ENCODE measurements at regions not wholly inside any gene's neighbourhood (a gene's known extent, or its start where the extent isn't known, plus 50 kb on each side); places are given as distances from the start of the nearest gene placed in this dataset.

GRCh38 chr12:46453428-46453827 is 80.9 kb upstream of the SLC38A2 start:
- Mint-ChIP-seq H3K9me3 (no peaks in the 10 kb centered on the region), H3K27me3 (ENCODE audit: low read depth) (no peaks in the 10 kb centered on the region), H3K27ac (no peak overlapping the region), H3K4me3 (no peak overlapping the region), H3K36me3 (ENCODE audit: low read depth) (no peaks in the 10 kb centered on the region), H3K4me1 (ENCODE audit: low read depth) (peaks cover 70% of the 10 kb centered on the region)
- intact Hi-C loops (cut with micrococcal nuclease), result loop anchor here (10.0 kb wide), 2 partner anchors 821 to 1121 kb away; no protein-coding TSS in a partner anchor
- CTCF ChIA-PET, result no interaction called here
- no peak for DNase-seq

- H3K27ac Mint-ChIP-seq, result no peak overlapping the region
- intact Hi-C loops (cut with micrococcal nuclease), result loop anchor here (10.0 kb wide), 2 partner anchors 822 to 1122 kb away; no protein-coding TSS in a partner anchor
- peaks cover 63% of the 10 kb centered on the region for H3K4me1 Mint-ChIP-seq (ENCODE audit: low read depth)
- H3K36me3 Mint-ChIP-seq (ENCODE audit: low read depth), result no peaks in the 10 kb centered on the region
- H3K27me3 Mint-ChIP-seq (ENCODE audit: low read depth), result no peaks in the 10 kb centered on the region
- CTCF ChIA-PET, result no interaction called here
- H3K4me3 Mint-ChIP-seq, result no peak overlapping the region
- DNase-seq, result no peak
- H3K9me3 Mint-ChIP-seq, result no peaks in the 10 kb centered on the region
Observed at GRCh38 chr12:46452776-46453175, 80.2 kb upstream of the SLC38A2 start.

DNA sequence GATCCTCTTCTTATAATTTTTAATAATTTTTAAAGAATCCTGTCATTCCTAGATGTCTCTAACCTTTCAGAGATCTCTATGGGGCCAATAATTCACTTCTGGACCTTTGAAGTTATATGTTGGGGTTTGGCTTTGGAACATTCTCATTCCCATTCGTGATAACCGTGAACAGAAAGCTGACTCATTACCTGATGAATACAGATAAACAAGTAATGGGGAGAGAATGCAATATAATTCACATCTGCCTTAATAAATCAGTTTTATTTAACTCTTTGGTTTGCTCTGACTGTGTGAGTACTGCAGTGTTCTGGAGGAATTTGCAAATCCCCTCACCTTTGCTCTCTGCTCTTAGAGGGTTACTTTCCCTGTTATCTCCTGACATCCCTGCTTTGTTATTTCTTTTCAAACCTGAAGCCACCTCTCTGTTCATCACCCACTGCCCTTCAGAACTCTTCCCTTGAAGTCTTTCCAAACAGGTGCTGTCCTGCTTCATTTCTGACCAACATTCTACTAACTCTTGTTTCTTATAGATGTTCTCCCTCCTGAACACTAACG is 79.6 kb upstream of the SLC38A2 start:
- Mint-ChIP-seq H3K9me3 (no peaks in the 10 kb centered on the region), H3K27ac (peak overlapping the region; percentile 33), H3K4me3 (no peak overlapping the region), H3K27me3 (ENCODE audit: low read depth) (no peaks in the 10 kb centered on the region), H3K4me1 (ENCODE audit: low read depth) (peaks cover 61% of the 10 kb centered on the region), H3K36me3 (ENCODE audit: low read depth) (no peaks in the 10 kb centered on the region)
- intact Hi-C loops (cut with micrococcal nuclease), result loop anchor here (10.0 kb wide), 2 partner anchors 823 to 1123 kb away; no protein-coding TSS in a partner anchor
- CTCF ChIA-PET, result interaction anchor here (1.3 kb wide), 1 partner anchor 8 kb away, joined by 4 read pairs; no protein-coding TSS in a partner anchor
- DNase-seq, result no peak

DNA sequence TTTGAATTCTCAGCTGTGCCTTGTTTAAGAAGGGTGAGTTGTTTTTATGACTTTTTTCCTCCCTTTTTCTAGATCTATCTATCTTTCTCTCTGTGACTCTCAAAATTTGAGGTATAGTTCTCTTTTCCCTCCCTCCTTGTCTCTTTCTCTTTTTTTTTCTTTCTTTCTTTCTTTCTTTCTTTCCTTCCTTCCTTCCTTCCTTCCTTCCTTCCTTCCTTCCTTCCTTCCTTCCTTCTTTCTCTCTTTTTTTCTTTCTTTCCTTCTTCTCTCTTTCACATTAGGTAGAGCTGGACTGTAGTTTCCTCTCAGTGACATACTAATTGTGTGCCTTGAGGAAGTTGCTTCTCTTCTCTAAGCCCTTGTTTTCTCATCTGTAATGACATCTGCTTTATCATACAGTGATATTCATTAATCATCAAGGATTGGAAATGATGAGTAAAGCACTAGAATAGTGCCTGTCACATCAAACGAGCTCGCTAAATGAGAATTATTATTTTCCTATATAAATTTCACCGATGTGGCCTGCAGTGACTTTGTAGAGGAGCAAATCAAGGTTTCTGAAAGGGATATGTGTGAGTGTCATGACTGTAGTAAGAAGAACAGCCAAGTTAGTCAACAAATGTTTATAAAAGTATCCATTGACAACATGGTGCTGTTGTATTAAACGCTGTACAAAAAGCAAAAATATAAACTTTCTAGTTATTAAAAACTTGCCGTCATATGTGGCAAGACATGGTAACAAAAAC is 78.9 kb upstream of the SLC38A2 start:
- intact Hi-C loops (cut with micrococcal nuclease), result loop anchor here (1.0 to 10.0 kb wide), 4 partner anchors 8 to 1123 kb away; no protein-coding TSS in a partner anchor
- Mint-ChIP-seq H3K27ac (peak overlapping the region; percentile 88), H3K27me3 (ENCODE audit: low read depth) (no peaks in the 10 kb centered on the region), H3K9me3 (no peaks in the 10 kb centered on the region), H3K36me3 (ENCODE audit: low read depth) (no peaks in the 10 kb centered on the region), H3K4me1 (ENCODE audit: low read depth) (peaks cover 54% of the 10 kb centered on the region), H3K4me3 (peak overlapping the region; percentile 16)
- CTCF ChIA-PET, result interaction anchor here (1.0 to 1.3 kb wide), 2 partner anchors 9 to 97 kb away, joined by 4 read pairs; no protein-coding TSS in a partner anchor
- no peak for DNase-seq

- CTCF ChIA-PET, result interaction anchor here (0.8 to 1.0 kb wide), 2 partner anchors 8 to 94 kb away, joined by 3 read pairs; no protein-coding TSS in a partner anchor
- peak; percentile 34 for DNase-seq
- Mint-ChIP-seq H3K9me3 (no peaks in the 10 kb centered on the region), H3K27ac (peak overlapping the region; percentile 47), H3K27me3 (ENCODE audit: low read depth) (no peaks in the 10 kb centered on the region), H3K4me3 (no peak overlapping the region), H3K4me1 (ENCODE audit: low read depth) (peaks cover 49% of the 10 kb centered on the region), H3K36me3 (ENCODE audit: low read depth) (no peaks in the 10 kb centered on the region)
- intact Hi-C loops (cut with micrococcal nuclease), result loop anchor here (2.0 to 10.0 kb wide), 3 partner anchors 20 to 1124 kb away; no protein-coding TSS in a partner anchor
Observed at GRCh38 chr12:46450279-46450748, 77.7 kb upstream of the SLC38A2 start.

DNA sequence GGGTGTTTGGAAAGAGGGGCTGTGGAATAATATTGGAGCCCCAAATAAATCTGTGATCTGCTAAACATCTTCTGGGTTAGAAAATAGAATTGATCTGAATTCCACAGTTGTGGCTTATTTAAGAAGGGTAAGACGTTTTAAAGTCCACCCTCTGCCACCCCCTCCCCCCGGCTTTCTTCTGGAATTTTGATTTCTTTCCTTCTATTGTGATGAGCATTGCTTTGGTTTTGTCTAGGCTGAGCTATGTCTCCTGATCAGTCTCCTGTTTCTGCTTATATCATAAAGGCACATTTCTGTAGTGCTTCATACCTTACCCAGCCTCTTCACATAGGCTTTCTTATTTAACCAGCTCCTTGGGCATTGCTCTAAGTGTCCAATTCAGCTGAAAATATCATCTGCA is 77.3 kb upstream of the SLC38A2 start:
- CTCF ChIA-PET, result interaction anchor here (0.8 to 1.0 kb wide), 2 partner anchors 8 to 95 kb away, joined by 3 read pairs; no protein-coding TSS in a partner anchor
- peaks cover 49% of the 10 kb centered on the region for H3K4me1 Mint-ChIP-seq (ENCODE audit: low read depth)
- intact Hi-C loops (cut with micrococcal nuclease), result loop anchor here (2.0 to 10.0 kb wide), 3 partner anchors 19 to 1125 kb away; no protein-coding TSS in a partner anchor
- H3K36me3 Mint-ChIP-seq (ENCODE audit: low read depth), result no peaks in the 10 kb centered on the region
- no peak for DNase-seq
- H3K9me3 Mint-ChIP-seq, result no peaks in the 10 kb centered on the region
- no peak overlapping the region for H3K4me3 Mint-ChIP-seq
- no peaks in the 10 kb centered on the region for H3K27me3 Mint-ChIP-seq (ENCODE audit: low read depth)
- peak overlapping the region; percentile 2 for H3K27ac Mint-ChIP-seq

GRCh38 chr12:46449316-46449715 is 76.7 kb upstream of the SLC38A2 start:
- no peak for DNase-seq
- no peaks in the 10 kb centered on the region for H3K36me3 Mint-ChIP-seq (ENCODE audit: low read depth)
- H3K4me3 Mint-ChIP-seq, result no peak overlapping the region
- intact Hi-C loops (cut with micrococcal nuclease), result no loop called here
- H3K9me3 Mint-ChIP-seq, result no peaks in the 10 kb centered on the region
- no peaks in the 10 kb centered on the region for H3K27me3 Mint-ChIP-seq (ENCODE audit: low read depth)
- H3K27ac Mint-ChIP-seq, result no peak overlapping the region
- CTCF ChIA-PET, result interaction anchor here (1.0 kb wide), 1 partner anchor 9 kb away, joined by 3 read pairs; no protein-coding TSS in a partner anchor
- peaks cover 45% of the 10 kb centered on the region for H3K4me1 Mint-ChIP-seq (ENCODE audit: low read depth)

- DNase-seq, result no peak
- Mint-ChIP-seq H3K27me3 (ENCODE audit: low read depth) (no peaks in the 10 kb centered on the region), H3K4me1 (ENCODE audit: low read depth) (peaks cover 37% of the 10 kb centered on the region), H3K27ac (no peak overlapping the region), H3K4me3 (no peak overlapping the region), H3K9me3 (no peaks in the 10 kb centered on the region), H3K36me3 (ENCODE audit: low read depth) (no peaks in the 10 kb centered on the region)
- CTCF ChIA-PET, result no interaction called here
- intact Hi-C loops (cut with micrococcal nuclease), result no loop called here
Observed at GRCh38 chr12:46446645-46447044, 74.1 kb upstream of the SLC38A2 start.

DNA sequence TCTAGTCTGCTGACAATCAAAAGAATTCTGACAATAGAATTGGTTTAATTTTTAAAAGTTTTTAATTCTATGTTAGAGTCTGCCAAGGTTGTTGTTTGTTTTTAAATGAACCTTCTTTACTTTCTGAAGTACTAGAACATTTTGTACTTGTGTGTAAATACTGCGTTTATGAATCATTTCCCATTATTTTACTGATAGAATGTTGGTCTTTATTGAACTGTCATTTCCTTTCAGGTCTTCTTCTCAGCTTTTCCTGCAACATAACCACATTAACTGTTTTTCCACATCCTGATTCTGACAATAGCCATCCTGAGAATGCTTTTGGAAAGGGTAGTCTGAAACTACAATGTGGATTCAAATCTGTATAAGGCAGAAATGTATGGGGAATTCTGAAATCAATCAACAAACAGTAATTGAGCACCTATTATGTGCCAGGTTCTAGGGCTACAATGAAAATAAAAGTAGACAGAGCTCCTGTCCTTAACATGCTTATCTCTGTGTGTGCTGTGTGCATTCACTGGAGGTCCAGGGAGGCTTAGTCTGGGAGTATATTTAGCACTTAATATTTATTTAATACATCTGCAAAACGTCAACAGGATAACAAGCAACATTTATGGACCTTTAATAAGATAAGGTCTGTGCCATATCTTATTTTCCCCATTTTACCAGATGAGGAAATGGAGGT is 73.1 kb upstream of the SLC38A2 start:
- no peak overlapping the region for H3K4me3 Mint-ChIP-seq
- intact Hi-C loops (cut with micrococcal nuclease), result no loop called here
- CTCF ChIA-PET, result no interaction called here

DNA sequence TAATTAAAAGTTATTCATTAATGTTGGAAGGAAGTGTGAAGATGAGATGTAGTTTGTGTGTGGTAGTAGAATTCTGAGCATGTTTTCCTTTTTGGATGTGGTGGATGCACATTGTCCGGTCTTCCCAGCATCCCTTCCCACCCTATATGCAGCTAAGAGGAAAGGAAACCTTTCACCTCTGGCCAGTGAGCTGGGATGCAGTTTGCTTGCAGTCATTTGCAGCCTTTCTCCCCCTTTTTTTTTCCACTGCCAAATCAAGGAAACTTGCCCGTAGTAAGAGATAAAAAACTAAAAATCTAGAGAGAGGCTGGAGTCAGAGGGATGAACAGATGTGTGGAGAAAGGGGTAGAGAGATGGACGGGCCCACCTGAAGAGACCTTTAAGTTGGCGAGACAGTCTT is 72.5 kb upstream of the SLC38A2 start:
- Mint-ChIP-seq H3K4me1 (ENCODE audit: low read depth) (peaks cover 24% of the 10 kb centered on the region), H3K27me3 (ENCODE audit: low read depth) (no peaks in the 10 kb centered on the region), H3K36me3 (ENCODE audit: low read depth) (no peaks in the 10 kb centered on the region), H3K9me3 (no peaks in the 10 kb centered on the region), H3K4me3 (no peak overlapping the region), H3K27ac (no peak overlapping the region)
- CTCF ChIA-PET, result interaction anchor here (0.6 to 0.8 kb wide), 2 partner anchors 13 to 197 kb away, joined by 3 to 4 read pairs; no protein-coding TSS in a partner anchor
- intact Hi-C loops (cut with micrococcal nuclease), result no loop called here
- no peak for DNase-seq

More for the DNA sequence above, 73.1 kb upstream of the SLC38A2 start:
- H3K27ac Mint-ChIP-seq, result no peak overlapping the region
- DNase-seq, result no peak
- peaks cover 30% of the 10 kb centered on the region for H3K4me1 Mint-ChIP-seq (ENCODE audit: low read depth)
- H3K36me3 Mint-ChIP-seq (ENCODE audit: low read depth), result no peaks in the 10 kb centered on the region
- no peaks in the 10 kb centered on the region for H3K9me3 Mint-ChIP-seq
- no peaks in the 10 kb centered on the region for H3K27me3 Mint-ChIP-seq (ENCODE audit: low read depth)

DNA sequence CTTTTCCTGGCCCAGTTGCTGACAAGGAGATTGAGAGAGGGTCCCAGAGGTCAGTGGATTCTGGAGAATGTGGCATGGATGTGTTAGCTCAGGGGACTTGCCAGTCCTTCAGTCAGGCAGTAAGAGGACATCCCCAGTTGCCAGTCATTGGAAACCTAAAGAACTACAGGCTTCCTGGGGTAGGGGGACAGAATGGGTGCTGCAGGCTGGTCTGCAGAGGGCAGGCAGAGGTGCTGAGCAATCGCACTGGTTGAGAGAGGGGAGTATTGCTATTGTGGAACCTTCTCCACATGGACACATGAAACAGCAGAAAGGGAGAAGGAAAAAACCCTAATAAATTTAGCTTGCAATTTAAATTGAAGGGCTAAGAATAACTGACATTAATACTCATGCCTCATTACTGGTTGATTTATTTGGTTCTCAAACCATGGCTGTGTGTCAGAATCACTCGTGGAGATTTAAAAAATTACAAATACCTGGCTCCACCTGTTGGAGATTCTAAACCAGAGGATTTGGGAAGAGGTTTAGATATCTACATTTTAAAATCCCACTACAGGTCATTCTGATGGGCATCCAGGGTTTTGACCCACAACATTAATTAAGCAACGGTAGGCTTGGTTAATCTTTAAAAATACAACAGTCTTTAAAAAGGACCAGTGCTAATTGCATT is 71.2 kb upstream of the SLC38A2 start:
- H3K27ac Mint-ChIP-seq, result no peak overlapping the region
- no peak overlapping the region for H3K4me3 Mint-ChIP-seq
- DNase-seq, result no peak
- H3K36me3 Mint-ChIP-seq (ENCODE audit: low read depth), result no peaks in the 10 kb centered on the region
- H3K27me3 Mint-ChIP-seq (ENCODE audit: low read depth), result no peaks in the 10 kb centered on the region
- intact Hi-C loops (cut with micrococcal nuclease), result no loop called here
- CTCF ChIA-PET, result no interaction called here
- peaks cover 13% of the 10 kb centered on the region for H3K4me1 Mint-ChIP-seq (ENCODE audit: low read depth)
- no peaks in the 10 kb centered on the region for H3K9me3 Mint-ChIP-seq

DNA sequence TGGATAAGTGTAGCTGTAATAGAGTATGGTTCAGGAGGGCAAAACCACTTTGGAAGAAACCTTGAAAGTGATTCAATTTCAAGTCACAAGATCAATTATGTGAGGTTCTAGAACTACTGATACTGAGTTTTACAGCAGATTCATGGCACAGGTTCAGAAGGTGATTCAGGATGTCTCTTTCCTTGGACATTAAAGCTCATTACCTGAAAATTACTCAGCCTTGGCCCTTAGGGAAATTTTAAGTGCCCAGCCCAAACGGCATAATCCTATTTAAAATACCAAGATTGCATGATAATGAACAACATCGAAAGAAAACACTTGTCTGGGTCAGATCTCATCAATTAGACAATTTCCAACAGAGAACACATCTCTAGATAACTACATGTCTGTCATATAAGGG is 70.2 kb upstream of the SLC38A2 start:
- CTCF ChIA-PET, result no interaction called here
- Mint-ChIP-seq H3K9me3 (no peaks in the 10 kb centered on the region), H3K4me3 (no peak overlapping the region), H3K27me3 (ENCODE audit: low read depth) (no peaks in the 10 kb centered on the region), H3K36me3 (ENCODE audit: low read depth) (no peaks in the 10 kb centered on the region), H3K27ac (no peak overlapping the region), H3K4me1 (ENCODE audit: low read depth) (peaks cover 13% of the 10 kb centered on the region)
- intact Hi-C loops (cut with micrococcal nuclease), result no loop called here
- DNase-seq, result no peak

Data from activated naive CD4-positive, alpha-beta T cell treated with anti-CD3 and anti-CD28 coated beads for 36 hours (primary cell).